ENCODE measurements at regions not wholly inside any gene's neighbourhood (a gene's known extent, or its start where the extent isn't known, plus 50 kb on each side); places are given as distances from the start of the nearest gene placed in this dataset.

- TF ChIP-seq, protein P1, sequence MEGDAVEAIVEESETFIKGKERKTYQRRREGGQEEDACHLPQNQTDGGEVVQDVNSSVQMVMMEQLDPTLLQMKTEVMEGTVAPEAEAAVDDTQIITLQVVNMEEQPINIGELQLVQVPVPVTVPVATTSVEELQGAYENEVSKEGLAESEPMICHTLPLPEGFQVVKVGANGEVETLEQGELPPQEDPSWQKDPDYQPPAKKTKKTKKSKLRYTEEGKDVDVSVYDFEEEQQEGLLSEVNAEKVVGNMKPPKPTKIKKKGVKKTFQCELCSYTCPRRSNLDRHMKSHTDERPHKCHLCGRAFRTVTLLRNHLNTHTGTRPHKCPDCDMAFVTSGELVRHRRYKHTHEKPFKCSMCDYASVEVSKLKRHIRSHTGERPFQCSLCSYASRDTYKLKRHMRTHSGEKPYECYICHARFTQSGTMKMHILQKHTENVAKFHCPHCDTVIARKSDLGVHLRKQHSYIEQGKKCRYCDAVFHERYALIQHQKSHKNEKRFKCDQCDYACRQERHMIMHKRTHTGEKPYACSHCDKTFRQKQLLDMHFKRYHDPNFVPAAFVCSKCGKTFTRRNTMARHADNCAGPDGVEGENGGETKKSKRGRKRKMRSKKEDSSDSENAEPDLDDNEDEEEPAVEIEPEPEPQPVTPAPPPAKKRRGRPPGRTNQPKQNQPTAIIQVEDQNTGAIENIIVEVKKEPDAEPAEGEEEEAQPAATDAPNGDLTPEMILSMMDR (conservative IDR thresholded peaks at IDR 0.05 in 1 of 2, IDR thresholded peaks at IDR 0.05 in 1 of 2; ENCODE audit: extremely low read depth in 1 of 2, insufficient read depth in 1 of 2, low read depth in 1 of 2, low read length in 2 of 2), result no peak
- TF ChIP-seq EZH2 (IDR thresholded peaks at IDR 0.05; ENCODE audit: borderline replicate concordance, low read length), result no peak
These were observed 517.5 kb downstream of the EFNA5 start for GRCh38 chr5:107153283-107153682.

Measured in mammary epithelial cell (primary cell).